ENCODE measurements at regions not wholly inside any gene's neighbourhood (a gene's known extent, or its start where the extent isn't known, plus 50 kb on each side); places are given as distances from the start of the nearest gene placed in this dataset.

DNA sequence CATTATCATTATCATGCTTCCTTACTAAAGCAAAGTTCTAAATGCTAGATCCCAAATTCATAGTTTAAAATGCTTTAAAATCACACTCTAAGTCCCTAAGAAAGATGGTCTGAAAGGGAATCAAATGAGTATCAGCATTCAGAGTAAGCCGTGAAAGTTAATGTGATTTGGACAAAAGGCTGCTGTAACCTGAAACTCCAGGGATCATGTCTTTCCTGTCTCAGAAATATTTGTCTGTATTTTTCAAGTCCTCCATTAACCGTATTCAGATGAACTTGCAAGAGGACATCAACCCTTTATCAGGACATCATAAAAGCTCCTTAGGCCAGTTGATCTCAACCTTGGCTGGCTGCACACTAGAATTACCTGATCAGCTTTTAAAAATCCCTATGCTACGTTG is 324.3 kb upstream of the PKDCC start:
- Histone ChIP-seq H3K9me3 (no peaks in the 10 kb centered on the region), H3K4me3 (no peak overlapping the region), H3K27ac (no peak overlapping the region), H3K27me3 (no peaks in the 10 kb centered on the region), H3K4me1 (peaks cover 0 to 5% (median 3%) of the 10 kb centered on the region in 3 donors), H3K36me3 (no peaks in the 10 kb centered on the region)
- WGBS, 2 donors (ENCODE audit: low coverage in 1 of 2), result 72 to 83% methylated on average over 3 of the region's 3 CpGs
- TF ChIP-seq EP300 (IDR thresholded peaks at IDR 0.05) (no peak), POLR2A (IDR thresholded peaks at IDR 0.05) (no peak), POLR2AphosphoS5 (IDR thresholded peaks at IDR 0.05) (no peak)
- TF ChIP-seq, protein P1, sequence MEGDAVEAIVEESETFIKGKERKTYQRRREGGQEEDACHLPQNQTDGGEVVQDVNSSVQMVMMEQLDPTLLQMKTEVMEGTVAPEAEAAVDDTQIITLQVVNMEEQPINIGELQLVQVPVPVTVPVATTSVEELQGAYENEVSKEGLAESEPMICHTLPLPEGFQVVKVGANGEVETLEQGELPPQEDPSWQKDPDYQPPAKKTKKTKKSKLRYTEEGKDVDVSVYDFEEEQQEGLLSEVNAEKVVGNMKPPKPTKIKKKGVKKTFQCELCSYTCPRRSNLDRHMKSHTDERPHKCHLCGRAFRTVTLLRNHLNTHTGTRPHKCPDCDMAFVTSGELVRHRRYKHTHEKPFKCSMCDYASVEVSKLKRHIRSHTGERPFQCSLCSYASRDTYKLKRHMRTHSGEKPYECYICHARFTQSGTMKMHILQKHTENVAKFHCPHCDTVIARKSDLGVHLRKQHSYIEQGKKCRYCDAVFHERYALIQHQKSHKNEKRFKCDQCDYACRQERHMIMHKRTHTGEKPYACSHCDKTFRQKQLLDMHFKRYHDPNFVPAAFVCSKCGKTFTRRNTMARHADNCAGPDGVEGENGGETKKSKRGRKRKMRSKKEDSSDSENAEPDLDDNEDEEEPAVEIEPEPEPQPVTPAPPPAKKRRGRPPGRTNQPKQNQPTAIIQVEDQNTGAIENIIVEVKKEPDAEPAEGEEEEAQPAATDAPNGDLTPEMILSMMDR (IDR thresholded peaks at IDR 0.05), result no peak
- no peak for ATAC-seq

DNA sequence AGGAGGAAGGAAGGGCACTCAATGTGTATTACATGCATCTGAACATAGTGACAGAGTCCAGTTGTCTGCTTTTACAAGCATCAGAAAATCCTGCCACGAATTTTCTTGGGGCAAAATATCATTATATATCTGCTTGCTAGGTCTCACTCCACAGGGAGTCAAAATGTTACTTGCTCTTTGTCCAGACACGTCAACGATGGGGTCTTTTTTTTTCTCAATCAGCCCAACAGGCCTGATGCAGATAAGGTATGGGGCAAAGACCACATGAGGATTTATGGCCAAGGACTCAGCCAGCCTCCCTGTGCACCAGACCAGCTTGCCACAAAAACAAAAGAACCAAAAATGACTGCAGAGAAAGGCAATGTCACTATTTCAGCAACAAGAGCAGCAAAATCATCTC is 323.4 kb upstream of the PKDCC start:
- Histone ChIP-seq H3K36me3 (no peaks in the 10 kb centered on the region), H3K4me3 (no peak overlapping the region), H3K27ac (no peak overlapping the region), H3K9me3 (no peaks in the 10 kb centered on the region), H3K27me3 (no peaks in the 10 kb centered on the region), H3K4me1 (peaks cover 0 to 5% (median 3%) of the 10 kb centered on the region in 3 donors)
- ATAC-seq, result no peak
- 43 to 86% methylated on average over 3 of the region's 3 CpGs for WGBS, 2 donors (ENCODE audit: low coverage in 1 of 2)
- TF ChIP-seq EP300 (IDR thresholded peaks at IDR 0.05) (no peak), POLR2A (IDR thresholded peaks at IDR 0.05) (no peak), POLR2AphosphoS5 (IDR thresholded peaks at IDR 0.05) (no peak)
- TF ChIP-seq, protein P1 (IDR thresholded peaks at IDR 0.05), result no peak

DNA sequence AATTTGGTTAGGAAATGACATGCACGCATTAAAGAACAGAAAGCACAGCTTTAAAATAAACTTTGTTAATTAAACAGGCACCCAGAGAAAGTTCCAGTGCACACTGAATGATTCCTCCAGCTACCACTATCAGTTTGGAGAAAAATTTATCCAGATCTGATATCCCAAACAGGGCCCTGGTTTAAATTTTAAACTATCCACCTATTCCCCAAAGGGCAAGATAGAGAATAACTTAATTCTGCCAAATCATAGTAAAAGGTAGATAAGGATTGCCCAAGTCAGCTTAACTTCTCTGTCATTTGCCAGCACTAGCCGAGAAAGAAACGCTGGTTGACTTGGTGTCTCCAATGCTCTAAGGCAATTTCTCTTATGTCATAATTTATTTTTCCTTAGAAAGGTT is 321.9 kb upstream of the PKDCC start:
- Histone ChIP-seq H3K27ac (no peak overlapping the region), H3K4me3 (no peak overlapping the region), H3K4me1 (peaks cover 0 to 5% (median 3%) of the 10 kb centered on the region in 3 donors), H3K36me3 (no peaks in the 10 kb centered on the region), H3K9me3 (no peaks in the 10 kb centered on the region), H3K27me3 (no peaks in the 10 kb centered on the region)
- ATAC-seq, result no peak
- WGBS, 2 donors (ENCODE audit: low coverage in 1 of 2), result 90 to 97% methylated on average over 3 of the region's 3 CpGs
- TF ChIP-seq EP300 (IDR thresholded peaks at IDR 0.05), result no peak
- no peak for TF ChIP-seq POLR2A (IDR thresholded peaks at IDR 0.05)
- TF ChIP-seq POLR2AphosphoS5 (IDR thresholded peaks at IDR 0.05), result no peak
- TF ChIP-seq, protein P1 (IDR thresholded peaks at IDR 0.05), result no peak

DNA sequence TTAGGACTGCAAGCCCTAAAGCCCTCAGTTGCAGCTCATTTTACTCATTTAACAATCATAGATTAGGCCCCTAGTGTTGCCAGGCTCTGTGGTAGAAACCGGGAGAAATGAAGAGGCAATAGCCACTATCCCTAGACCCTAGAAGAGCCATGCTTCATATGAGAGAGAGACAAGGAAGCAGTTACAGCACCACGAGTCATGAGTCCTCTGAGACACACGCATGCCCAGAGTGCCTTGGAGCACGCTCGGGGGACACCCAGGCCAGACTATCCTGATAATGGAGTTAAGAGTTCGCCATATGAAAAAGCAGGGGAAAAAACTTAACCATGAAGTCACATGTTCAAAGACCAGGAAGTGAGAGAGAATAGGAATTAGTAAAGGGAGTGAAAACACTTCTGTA is 321.5 kb upstream of the PKDCC start:
- Histone ChIP-seq H3K4me1 (peaks cover 0 to 5% (median 3%) of the 10 kb centered on the region in 3 donors), H3K27ac (no peak overlapping the region), H3K9me3 (no peaks in the 10 kb centered on the region), H3K4me3 (no peak overlapping the region), H3K27me3 (no peaks in the 10 kb centered on the region), H3K36me3 (no peaks in the 10 kb centered on the region)
- 84% methylated on average over 6 of the region's 6 CpGs; no CpG with 5 or more reads in 1 of the 2 donors for WGBS, 2 donors (ENCODE audit: low coverage in 1 of 2)
- no peak for ATAC-seq
- no peak for TF ChIP-seq EP300 (IDR thresholded peaks at IDR 0.05)

DNA sequence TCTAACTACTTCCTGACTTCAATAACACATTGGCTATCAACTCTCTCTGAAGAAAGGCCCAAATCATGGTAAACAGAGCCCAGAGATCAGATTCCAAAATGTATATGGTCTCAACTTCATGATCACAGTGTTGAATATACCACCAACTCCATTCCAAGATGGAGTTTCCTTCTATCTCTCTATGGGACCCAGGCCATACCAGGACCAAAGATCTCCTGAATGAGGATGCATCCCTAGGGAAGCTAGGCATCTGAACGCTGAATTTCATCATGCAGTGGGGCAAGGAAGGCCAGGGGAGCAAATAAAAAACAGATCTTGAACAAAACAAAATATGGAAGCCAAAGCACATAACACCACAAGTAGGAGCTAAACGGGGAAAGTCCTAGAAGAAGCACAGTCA is 320.7 kb upstream of the PKDCC start:
- peaks cover 0 to 5% (median 3%) of the 10 kb centered on the region in 3 donors for H3K4me1 ChIP-seq
- H3K4me3 ChIP-seq, result no peak overlapping the region
- no peaks in the 10 kb centered on the region for H3K9me3 ChIP-seq
- no peaks in the 10 kb centered on the region for H3K27me3 ChIP-seq
- WGBS, 2 donors (ENCODE audit: low coverage in 1 of 2), result 95 to 100% methylated on average over 1 to 2 of the region's 2 CpGs
- TF ChIP-seq, protein P1 (IDR thresholded peaks at IDR 0.05), result no peak
- TF ChIP-seq EP300 (IDR thresholded peaks at IDR 0.05), result no peak
- TF ChIP-seq POLR2A (IDR thresholded peaks at IDR 0.05), result no peak
- no peak for TF ChIP-seq POLR2AphosphoS5 (IDR thresholded peaks at IDR 0.05)
- no peak for ATAC-seq
- no peaks in the 10 kb centered on the region for H3K36me3 ChIP-seq
- H3K27ac ChIP-seq, result no peak overlapping the region
